ENCODE measurements at regions not wholly inside any gene's neighbourhood (a gene's known extent, or its start where the extent isn't known, plus 50 kb on each side); places are given as distances from the start of the nearest gene placed in this dataset.

DNA sequence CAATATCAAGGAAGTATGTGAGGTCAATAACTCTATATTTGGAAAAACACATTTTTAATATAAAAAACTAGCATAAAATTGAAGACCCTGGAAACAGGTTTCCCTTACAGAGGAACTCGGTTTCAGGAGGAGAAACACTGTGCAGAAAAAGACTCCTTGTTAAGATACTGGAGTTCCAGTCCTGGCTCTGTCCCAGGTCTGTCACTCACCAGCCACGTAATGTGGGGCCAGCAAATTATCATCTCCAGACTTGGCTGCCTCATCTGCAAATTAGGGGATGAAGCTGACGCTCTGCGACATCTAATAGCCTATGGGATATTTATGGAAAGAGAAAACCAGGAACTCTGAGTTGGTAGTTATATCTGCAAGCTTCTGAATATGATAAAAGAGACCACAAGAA, 702.7 kb downstream of the EPHA7 start:
- Histone ChIP-seq H3K4me3 (ENCODE audit: low read depth in 1 of 2, low read length in 2 of 2) (no peak overlapping the region), H3K36me3 (ENCODE audit: control insufficient read depth in 1 of 2, insufficient read depth in 2 of 2, low read length in 2 of 2) (no peaks in the 10 kb centered on the region), H3K4me1 (ENCODE audit: control insufficient read depth in 1 of 2, insufficient read depth in 2 of 2, low read length in 2 of 2) (no peaks in the 10 kb centered on the region), H3K27me3 (ENCODE audit: control insufficient read depth in 1 of 2, insufficient read depth in 2 of 2, low read length in 2 of 2) (no peaks in the 10 kb centered on the region), H3K9me3 (ENCODE audit: control insufficient read depth in 1 of 2, low read length in 2 of 2) (no peaks in the 10 kb centered on the region), H3K9ac (ENCODE audit: low read depth in 1 of 2, low read length in 2 of 2) (no peak overlapping the region), H3K27ac (ENCODE audit: low read depth, low read length) (no peak overlapping the region)

DNA sequence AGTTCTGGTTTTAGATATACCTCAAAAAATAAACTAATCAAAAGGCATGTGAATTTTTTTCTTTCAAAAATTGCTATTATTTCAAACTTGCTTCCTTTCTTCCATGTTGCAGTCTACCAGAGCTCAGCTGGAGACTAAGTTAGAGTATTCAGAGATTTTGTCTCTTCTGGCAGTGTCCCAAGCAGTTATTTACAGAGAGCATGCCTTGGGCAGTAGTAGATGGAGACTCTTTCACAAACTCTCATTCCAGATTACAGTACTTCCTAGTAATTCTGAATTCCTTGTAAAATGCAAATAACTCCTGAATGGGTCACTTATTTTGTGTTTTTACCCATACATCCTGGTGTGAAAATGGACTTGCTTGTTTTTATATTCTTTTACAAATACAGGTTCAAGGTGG, 703.4 kb downstream of the EPHA7 start:
- no peaks in the 10 kb centered on the region for H3K36me3 ChIP-seq (ENCODE audit: control insufficient read depth in 1 of 2, insufficient read depth in 2 of 2, low read length in 2 of 2)
- no peaks in the 10 kb centered on the region for H3K9me3 ChIP-seq (ENCODE audit: control insufficient read depth in 1 of 2, low read length in 2 of 2)
- no peak overlapping the region for H3K4me3 ChIP-seq (ENCODE audit: low read depth in 1 of 2, low read length in 2 of 2)
- H3K27me3 ChIP-seq (ENCODE audit: control insufficient read depth in 1 of 2, insufficient read depth in 2 of 2, low read length in 2 of 2), result no peaks in the 10 kb centered on the region
- no peak overlapping the region for H3K27ac ChIP-seq (ENCODE audit: low read depth, low read length)
- H3K4me1 ChIP-seq (ENCODE audit: control insufficient read depth in 1 of 2, insufficient read depth in 2 of 2, low read length in 2 of 2), result no peaks in the 10 kb centered on the region
- H3K9ac ChIP-seq (ENCODE audit: low read depth in 1 of 2, low read length in 2 of 2), result no peak overlapping the region

DNA sequence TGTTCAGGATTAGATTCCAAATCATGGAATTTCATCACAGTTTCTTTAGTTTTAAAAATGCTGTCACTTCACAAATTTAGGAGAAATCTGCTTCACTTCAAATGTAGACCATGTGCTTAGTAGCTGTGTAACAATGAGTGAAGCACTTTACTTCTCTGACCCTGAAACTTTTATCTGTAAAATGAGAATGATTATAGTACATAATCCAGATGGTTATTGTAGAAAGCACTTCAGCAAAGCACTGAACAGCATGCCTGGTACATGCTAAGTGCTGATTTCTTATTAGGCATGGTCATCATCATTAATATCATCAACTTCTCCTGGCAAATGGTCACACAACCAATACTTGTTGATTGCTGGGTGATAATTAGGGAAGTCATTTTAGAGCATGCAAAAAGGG, 705.0 kb downstream of the EPHA7 start:
- Histone ChIP-seq H3K9ac (ENCODE audit: low read depth in 1 of 2, low read length in 2 of 2) (no peak overlapping the region), H3K27me3 (ENCODE audit: control insufficient read depth in 1 of 2, insufficient read depth in 2 of 2, low read length in 2 of 2) (no peaks in the 10 kb centered on the region), H3K4me1 (ENCODE audit: control insufficient read depth in 1 of 2, insufficient read depth in 2 of 2, low read length in 2 of 2) (no peaks in the 10 kb centered on the region), H3K4me3 (ENCODE audit: low read depth in 1 of 2, low read length in 2 of 2) (no peak overlapping the region), H3K27ac (ENCODE audit: low read depth, low read length) (no peak overlapping the region), H3K9me3 (ENCODE audit: control insufficient read depth in 1 of 2, low read length in 2 of 2) (no peaks in the 10 kb centered on the region), H3K36me3 (ENCODE audit: control insufficient read depth in 1 of 2, insufficient read depth in 2 of 2, low read length in 2 of 2) (no peaks in the 10 kb centered on the region)

DNA sequence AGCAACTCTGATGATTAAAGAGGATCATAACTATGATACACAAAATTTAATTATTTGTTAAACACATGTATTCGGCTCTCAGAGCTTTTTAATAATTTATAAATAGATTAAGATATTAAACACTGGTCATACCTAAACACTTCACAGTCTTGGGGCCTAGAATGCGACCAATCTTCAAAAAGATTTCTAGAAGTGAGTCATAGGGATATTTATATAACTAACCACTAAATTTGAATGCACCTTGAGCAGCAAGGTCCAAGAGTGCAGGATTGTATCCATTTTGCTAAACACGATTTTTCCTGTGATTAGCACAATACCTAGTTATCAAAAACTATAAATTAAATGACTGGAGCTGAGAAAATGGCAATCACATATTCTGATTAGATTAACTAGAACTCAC, 709.3 kb downstream of the EPHA7 start:
- no peaks in the 10 kb centered on the region for H3K27me3 ChIP-seq (ENCODE audit: control insufficient read depth in 1 of 2, insufficient read depth in 2 of 2, low read length in 2 of 2)
- no peaks in the 10 kb centered on the region for H3K9me3 ChIP-seq (ENCODE audit: control insufficient read depth in 1 of 2, low read length in 2 of 2)
- no peak overlapping the region for H3K9ac ChIP-seq (ENCODE audit: low read depth in 1 of 2, low read length in 2 of 2)
- H3K4me1 ChIP-seq (ENCODE audit: control insufficient read depth in 1 of 2, insufficient read depth in 2 of 2, low read length in 2 of 2), result no peaks in the 10 kb centered on the region
- H3K36me3 ChIP-seq (ENCODE audit: control insufficient read depth in 1 of 2, insufficient read depth in 2 of 2, low read length in 2 of 2), result no peaks in the 10 kb centered on the region
- H3K27ac ChIP-seq (ENCODE audit: low read depth, low read length), result no peak overlapping the region
- H3K4me3 ChIP-seq (ENCODE audit: low read depth in 1 of 2, low read length in 2 of 2), result no peak overlapping the region

DNA sequence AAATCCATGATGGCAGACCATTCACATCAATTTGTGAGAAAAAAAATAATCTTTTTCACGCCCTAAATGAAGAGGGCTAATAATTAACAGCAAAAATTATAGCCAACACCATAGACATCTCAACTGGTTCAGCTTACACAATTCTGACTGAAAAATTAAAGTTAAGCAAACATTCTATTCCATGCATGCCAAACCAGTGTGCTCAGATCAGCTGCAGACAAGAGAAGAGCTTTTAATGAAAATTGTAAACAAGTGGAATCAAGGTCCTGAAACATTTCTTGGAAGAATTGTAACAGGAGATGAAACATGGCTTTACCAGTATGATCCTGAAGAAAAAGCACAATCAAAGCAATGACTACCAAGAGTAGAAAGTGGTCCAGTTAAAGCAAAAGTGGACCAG, 710.4 kb downstream of the EPHA7 start:
- Histone ChIP-seq H3K27me3 (ENCODE audit: control insufficient read depth in 1 of 2, insufficient read depth in 2 of 2, low read length in 2 of 2) (no peaks in the 10 kb centered on the region), H3K4me3 (ENCODE audit: low read depth in 1 of 2, low read length in 2 of 2) (no peak overlapping the region), H3K9me3 (ENCODE audit: control insufficient read depth in 1 of 2, low read length in 2 of 2) (no peaks in the 10 kb centered on the region), H3K36me3 (ENCODE audit: control insufficient read depth in 1 of 2, insufficient read depth in 2 of 2, low read length in 2 of 2) (no peaks in the 10 kb centered on the region), H3K27ac (ENCODE audit: low read depth, low read length) (no peak overlapping the region), H3K4me1 (ENCODE audit: control insufficient read depth in 1 of 2, insufficient read depth in 2 of 2, low read length in 2 of 2) (no peaks in the 10 kb centered on the region), H3K9ac (ENCODE audit: low read depth in 1 of 2, low read length in 2 of 2) (no peak overlapping the region)

DNA sequence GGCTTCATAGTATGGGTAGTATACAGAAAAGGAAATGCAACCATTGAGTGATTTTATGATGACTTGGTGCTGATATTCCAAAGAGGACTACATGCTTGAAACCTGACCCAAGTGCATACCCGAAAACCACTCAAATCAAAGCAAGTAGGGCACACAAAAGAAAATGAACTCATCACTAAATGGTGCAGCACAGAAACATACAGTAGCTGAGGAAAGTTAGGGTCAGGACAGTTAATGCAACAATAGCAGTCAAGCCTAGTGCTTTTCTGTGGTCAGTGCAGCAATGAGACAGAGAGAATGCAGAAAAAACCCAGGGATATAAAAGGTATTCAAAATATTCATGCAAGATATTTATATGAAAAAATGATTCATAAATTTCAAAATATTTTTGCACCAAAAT, 711.1 kb downstream of the EPHA7 start:
- no peaks in the 10 kb centered on the region for H3K36me3 ChIP-seq (ENCODE audit: control insufficient read depth in 1 of 2, insufficient read depth in 2 of 2, low read length in 2 of 2)
- no peaks in the 10 kb centered on the region for H3K27me3 ChIP-seq (ENCODE audit: control insufficient read depth in 1 of 2, insufficient read depth in 2 of 2, low read length in 2 of 2)
- H3K4me3 ChIP-seq (ENCODE audit: low read depth in 1 of 2, low read length in 2 of 2), result no peak overlapping the region
- H3K27ac ChIP-seq (ENCODE audit: low read depth, low read length), result no peak overlapping the region
- H3K9me3 ChIP-seq (ENCODE audit: control insufficient read depth in 1 of 2, low read length in 2 of 2), result no peaks in the 10 kb centered on the region
- H3K4me1 ChIP-seq (ENCODE audit: control insufficient read depth in 1 of 2, insufficient read depth in 2 of 2, low read length in 2 of 2), result no peaks in the 10 kb centered on the region
- H3K9ac ChIP-seq (ENCODE audit: low read depth in 1 of 2, low read length in 2 of 2), result no peak overlapping the region

DNA sequence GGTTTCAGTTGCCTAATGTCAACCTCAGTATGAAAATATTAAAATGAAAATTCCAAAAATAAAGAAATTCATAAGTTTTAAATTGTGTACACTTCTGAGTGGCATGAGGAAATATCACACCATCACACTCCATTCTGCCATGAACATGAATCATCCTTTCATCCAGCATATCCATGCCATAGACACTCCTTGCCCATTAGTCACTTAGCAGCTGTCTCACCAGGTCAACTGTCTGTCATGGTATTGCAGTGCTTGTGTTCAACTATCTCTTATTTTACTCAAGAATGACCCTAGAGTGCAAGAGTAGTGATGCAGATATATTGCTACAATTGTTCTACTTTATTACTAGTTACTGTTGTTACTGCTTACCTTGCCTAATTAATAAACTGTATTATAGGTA, 712.4 kb downstream of the EPHA7 start:
- Histone ChIP-seq H3K4me3 (ENCODE audit: low read depth in 1 of 2, low read length in 2 of 2) (no peak overlapping the region), H3K27me3 (ENCODE audit: control insufficient read depth in 1 of 2, insufficient read depth in 2 of 2, low read length in 2 of 2) (no peaks in the 10 kb centered on the region), H3K9ac (ENCODE audit: low read depth in 1 of 2, low read length in 2 of 2) (no peak overlapping the region), H3K27ac (ENCODE audit: low read depth, low read length) (no peak overlapping the region), H3K9me3 (ENCODE audit: control insufficient read depth in 1 of 2, low read length in 2 of 2) (no peaks in the 10 kb centered on the region), H3K4me1 (ENCODE audit: control insufficient read depth in 1 of 2, insufficient read depth in 2 of 2, low read length in 2 of 2) (no peaks in the 10 kb centered on the region), H3K36me3 (ENCODE audit: control insufficient read depth in 1 of 2, insufficient read depth in 2 of 2, low read length in 2 of 2) (no peaks in the 10 kb centered on the region)

DNA sequence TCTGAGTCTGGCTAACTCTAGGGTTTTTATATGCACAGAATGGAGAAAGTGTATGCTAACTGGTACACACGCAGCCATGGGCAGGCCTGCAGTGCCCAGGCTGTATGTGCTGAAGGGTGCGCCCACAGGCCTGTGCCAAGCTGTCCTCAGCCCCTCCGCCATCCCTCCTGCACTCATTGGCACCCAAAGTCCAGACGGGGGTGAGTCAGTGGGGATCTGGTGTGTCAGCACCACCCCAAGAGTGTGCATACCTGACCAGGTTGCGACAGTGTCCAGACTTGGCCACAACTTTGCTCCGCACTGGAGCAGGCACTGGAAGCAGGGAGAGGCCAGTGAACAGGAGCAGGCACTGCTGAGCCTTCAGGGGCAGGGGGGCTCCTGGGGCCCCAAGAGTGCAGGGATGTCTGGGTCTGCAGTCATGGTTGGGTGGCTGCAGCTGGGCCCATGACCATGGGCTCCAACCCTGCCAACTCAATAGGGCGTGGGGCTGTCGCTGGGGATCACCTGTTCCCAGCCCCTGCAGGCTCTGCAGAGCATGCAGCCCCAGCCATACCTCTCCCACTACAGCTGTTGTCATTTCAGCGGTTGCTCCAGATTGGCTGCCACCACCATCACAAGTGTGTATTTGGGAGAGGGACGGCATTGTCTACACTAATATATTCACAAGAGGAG, 717.8 kb downstream of the EPHA7 start:
- no peaks in the 10 kb centered on the region for H3K4me1 ChIP-seq (ENCODE audit: control insufficient read depth in 1 of 2, insufficient read depth in 2 of 2, low read length in 2 of 2)
- H3K9ac ChIP-seq (ENCODE audit: low read depth in 1 of 2, low read length in 2 of 2), result no peak overlapping the region
- no peaks in the 10 kb centered on the region for H3K36me3 ChIP-seq (ENCODE audit: control insufficient read depth in 1 of 2, insufficient read depth in 2 of 2, low read length in 2 of 2)
- no peak overlapping the region for H3K27ac ChIP-seq (ENCODE audit: low read depth, low read length)
- no peaks in the 10 kb centered on the region for H3K9me3 ChIP-seq (ENCODE audit: control insufficient read depth in 1 of 2, low read length in 2 of 2)
- no peak overlapping the region for H3K4me3 ChIP-seq (ENCODE audit: low read depth in 1 of 2, low read length in 2 of 2)
- no peaks in the 10 kb centered on the region for H3K27me3 ChIP-seq (ENCODE audit: control insufficient read depth in 1 of 2, insufficient read depth in 2 of 2, low read length in 2 of 2)

DNA sequence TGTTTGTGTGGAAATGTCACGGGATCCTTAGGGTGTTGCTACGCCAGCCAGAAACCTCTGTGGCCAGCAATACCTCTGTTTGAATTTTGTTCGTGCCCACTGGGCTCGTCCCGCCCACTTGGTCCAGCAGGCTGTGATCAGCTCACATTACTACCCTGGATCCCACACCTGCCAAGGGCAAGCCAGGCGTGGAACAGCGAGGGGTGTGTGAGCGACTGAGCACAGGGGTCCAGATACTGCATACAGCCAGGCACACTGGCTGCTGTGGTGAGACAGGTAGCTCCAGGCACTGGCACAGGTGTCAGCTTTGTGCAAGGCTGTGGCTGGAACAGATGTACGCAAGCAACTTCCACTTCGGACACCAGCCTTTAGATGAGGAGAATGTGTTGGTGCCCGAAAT, 718.9 kb downstream of the EPHA7 start:
- H3K36me3 ChIP-seq (ENCODE audit: control insufficient read depth in 1 of 2, insufficient read depth in 2 of 2, low read length in 2 of 2), result no peaks in the 10 kb centered on the region
- H3K9me3 ChIP-seq (ENCODE audit: control insufficient read depth in 1 of 2, low read length in 2 of 2), result no peaks in the 10 kb centered on the region
- H3K4me1 ChIP-seq (ENCODE audit: control insufficient read depth in 1 of 2, insufficient read depth in 2 of 2, low read length in 2 of 2), result no peaks in the 10 kb centered on the region
- no peak overlapping the region for H3K4me3 ChIP-seq (ENCODE audit: low read depth in 1 of 2, low read length in 2 of 2)
- no peak overlapping the region for H3K9ac ChIP-seq (ENCODE audit: low read depth in 1 of 2, low read length in 2 of 2)
- no peaks in the 10 kb centered on the region for H3K27me3 ChIP-seq (ENCODE audit: control insufficient read depth in 1 of 2, insufficient read depth in 2 of 2, low read length in 2 of 2)
- H3K27ac ChIP-seq (ENCODE audit: low read depth, low read length), result no peak overlapping the region

DNA sequence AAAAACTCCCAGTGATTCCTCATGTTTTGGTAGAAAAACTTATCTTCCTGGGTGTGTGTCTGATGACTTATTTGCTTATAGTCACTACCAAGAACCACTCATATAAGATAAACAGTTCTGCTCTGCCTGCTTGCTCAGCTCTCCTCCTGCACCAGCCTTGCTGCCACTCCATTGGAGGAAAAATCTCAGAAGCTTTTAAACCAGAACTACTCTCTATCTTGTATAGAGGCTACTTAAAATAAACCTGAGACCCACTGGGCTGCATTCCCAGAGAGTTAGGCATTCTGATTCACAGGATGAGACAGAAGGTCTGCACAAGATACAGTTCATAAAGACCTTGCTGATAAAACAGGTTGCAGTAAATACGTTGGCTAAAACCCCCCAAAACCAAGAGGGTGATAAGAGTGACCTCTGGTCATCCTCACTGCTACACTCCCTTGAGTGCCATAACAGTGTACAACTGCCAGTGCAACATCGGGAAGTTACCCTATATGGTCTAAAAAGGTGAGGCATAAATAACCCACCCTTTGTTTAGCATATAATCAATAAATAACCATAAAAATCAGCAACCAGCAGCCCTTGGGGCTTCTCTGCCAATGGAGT, 728.3 kb downstream of the EPHA7 start:
- no peaks in the 10 kb centered on the region for H3K9me3 ChIP-seq (ENCODE audit: control insufficient read depth in 1 of 2, low read length in 2 of 2)
- no peaks in the 10 kb centered on the region for H3K27me3 ChIP-seq (ENCODE audit: control insufficient read depth in 1 of 2, insufficient read depth in 2 of 2, low read length in 2 of 2)
- H3K4me3 ChIP-seq (ENCODE audit: low read depth in 1 of 2, low read length in 2 of 2), result no peak overlapping the region
- H3K36me3 ChIP-seq (ENCODE audit: control insufficient read depth in 1 of 2, insufficient read depth in 2 of 2, low read length in 2 of 2), result no peaks in the 10 kb centered on the region
- H3K27ac ChIP-seq (ENCODE audit: low read depth, low read length), result no peak overlapping the region
- H3K9ac ChIP-seq (ENCODE audit: low read depth in 1 of 2, low read length in 2 of 2), result no peak overlapping the region
- no peaks in the 10 kb centered on the region for H3K4me1 ChIP-seq (ENCODE audit: control insufficient read depth in 1 of 2, insufficient read depth in 2 of 2, low read length in 2 of 2)
